GM23248 (cell line): ENCODE measurements at regions not wholly inside any gene's neighbourhood (a gene's known extent, or its start where the extent isn't known, plus 50 kb on each side); places are given as distances from the start of the nearest gene placed in this dataset.

Experiments used
- EZH2 ChIP-seq: fragments of 200-600 bp; sonication (generic); IDR thresholded peaks from 2 replicates; pipeline ENCODE4 v1.6.1; 2018; ENCODE audit warnings: antibody characterized with exemption, mild to moderate bottlenecking; ENCODE audit not compliant: insufficient read depth, poor library complexity, severe bottlenecking
- EZH2phosphoT487 ChIP-seq: fragments of 200-600 bp; sonication (generic); IDR thresholded peaks from 2 replicates; pipeline ENCODE4 v1.6.1; 2018; ENCODE audit warnings: antibody characterized with exemption, moderate library complexity, mild to moderate bottlenecking, low read depth; ENCODE audit not compliant: insufficient read depth

GRCh38 chr10:52542906-52543305 lies 228.8 kb downstream of the DKK1 start:
- TF ChIP-seq EZH2phosphoT487: no peak
- no peak for TF ChIP-seq EZH2
